Type B pancreatic cell (in vitro differentiated cells): ENCODE measurements at regions not wholly inside any gene's neighbourhood (a gene's known extent, or its start where the extent isn't known, plus 50 kb on each side); places are given as distances from the start of the nearest gene placed in this dataset.

ENCODE experiments used
- DNase-seq: peaks from one replicate; pipeline ENCODE4 v3.0.0; 2021; ENCODE audit warnings: mixed read lengths; ENCODE audit not compliant: unreplicated experiment; ENCODE audit errors: extremely low spot score
- H3K27ac Mint-ChIP-seq: 2 replicates; pipeline ENCODE4 v1.8.0; 2021; ENCODE audit warnings: mild to moderate bottlenecking, mixed read lengths
- H3K27me3 Mint-ChIP-seq: 2 replicates; pipeline ENCODE4 v1.8.0; 2021; ENCODE audit warnings: mixed read lengths
- H3K36me3 Mint-ChIP-seq: 2 replicates; pipeline ENCODE4 v1.8.0; 2021; ENCODE audit warnings: mixed read lengths
- H3K4me1 Mint-ChIP-seq: one replicate; pipeline ENCODE4 v1.8.0; 2021; ENCODE audit warnings: mixed read lengths; ENCODE audit not compliant: unreplicated experiment
- H3K4me3 Mint-ChIP-seq: 2 replicates; pipeline ENCODE4 v1.8.0; 2021; ENCODE audit warnings: mild to moderate bottlenecking, mixed read lengths
- H3K9me3 Mint-ChIP-seq: 2 replicates; pipeline ENCODE4 v1.8.0; 2021; ENCODE audit warnings: mixed read lengths
- CTCF ChIP-seq: fragments of 200-600 bp; sonication (generic); conservative IDR thresholded peaks from 2 replicates; pipeline ENCODE4 v1.5.0; 2021; ENCODE audit warnings: antibody characterized with exemption, mild to moderate bottlenecking

GRCh38 chr3:171970301-171970788 is 69.0 kb upstream of the FNDC3B start:
- no peak for TF ChIP-seq CTCF
- no peaks in the 10 kb centered on the region for H3K36me3 Mint-ChIP-seq
- peaks cover 20% of the 10 kb centered on the region for H3K4me1 Mint-ChIP-seq
- H3K27me3 Mint-ChIP-seq, result no peaks in the 10 kb centered on the region
- H3K4me3 Mint-ChIP-seq, result no peak overlapping the region
- no peak for DNase-seq
- H3K9me3 Mint-ChIP-seq, result peaks cover 5% of the 10 kb centered on the region
- H3K27ac Mint-ChIP-seq, result no peak overlapping the region

- Mint-ChIP-seq H3K27ac (no peak overlapping the region), H3K36me3 (no peaks in the 10 kb centered on the region), H3K4me1 (peaks cover 12% of the 10 kb centered on the region), H3K27me3 (no peaks in the 10 kb centered on the region), H3K9me3 (peaks cover 5% of the 10 kb centered on the region), H3K4me3 (no peak overlapping the region)
- TF ChIP-seq CTCF, result no peak
- DNase-seq, result no peak
These were observed 67.4 kb upstream of the FNDC3B start for GRCh38 chr3:171971919-171972514.

- Mint-ChIP-seq H3K4me3 (no peak overlapping the region), H3K27ac (no peak overlapping the region), H3K27me3 (no peaks in the 10 kb centered on the region), H3K36me3 (no peaks in the 10 kb centered on the region), H3K9me3 (peaks cover 5% of the 10 kb centered on the region), H3K4me1 (peaks cover 7% of the 10 kb centered on the region)
- no peak for TF ChIP-seq CTCF
- DNase-seq, result no peak
These were observed 66.5 kb upstream of the FNDC3B start for GRCh38 chr3:171972871-171973348.

- Mint-ChIP-seq H3K4me1 (no peaks in the 10 kb centered on the region), H3K36me3 (no peaks in the 10 kb centered on the region), H3K27me3 (no peaks in the 10 kb centered on the region), H3K9me3 (no peaks in the 10 kb centered on the region), H3K4me3 (no peak overlapping the region), H3K27ac (no peak overlapping the region)
- no peak for TF ChIP-seq CTCF
- DNase-seq, result no peak
These were observed 64.2 kb upstream of the FNDC3B start for GRCh38 chr3:171974986-171975837.

- no peak overlapping the region for H3K4me3 Mint-ChIP-seq
- H3K4me1 Mint-ChIP-seq, result no peaks in the 10 kb centered on the region
- no peaks in the 10 kb centered on the region for H3K36me3 Mint-ChIP-seq
- no peaks in the 10 kb centered on the region for H3K27me3 Mint-ChIP-seq
- no peak for DNase-seq
- H3K9me3 Mint-ChIP-seq, result no peaks in the 10 kb centered on the region
- no peak overlapping the region for H3K27ac Mint-ChIP-seq
- no peak for TF ChIP-seq CTCF
These were observed 62.9 kb upstream of the FNDC3B start for GRCh38 chr3:171976526-171976925.
